Stimulated activated CD4-positive, alpha-beta T cell treated with anti-CD3 and anti-CD28 coated beads, Interleukin-15, amount 100 ng/mL, for 24 hours (primary cell): ENCODE measurements at regions not wholly inside any gene's neighbourhood (a gene's known extent, or its start where the extent isn't known, plus 50 kb on each side); places are given as distances from the start of the nearest gene placed in this dataset.

Experiments used
- DNase-seq: peaks from one replicate; pipeline ENCODE4 v3.0.0-alpha.2; 2020

GRCh38 chr13:109393045-109393444, 393.3 kb downstream of the IRS2 start:
- DNase-seq: no peak

DNA sequence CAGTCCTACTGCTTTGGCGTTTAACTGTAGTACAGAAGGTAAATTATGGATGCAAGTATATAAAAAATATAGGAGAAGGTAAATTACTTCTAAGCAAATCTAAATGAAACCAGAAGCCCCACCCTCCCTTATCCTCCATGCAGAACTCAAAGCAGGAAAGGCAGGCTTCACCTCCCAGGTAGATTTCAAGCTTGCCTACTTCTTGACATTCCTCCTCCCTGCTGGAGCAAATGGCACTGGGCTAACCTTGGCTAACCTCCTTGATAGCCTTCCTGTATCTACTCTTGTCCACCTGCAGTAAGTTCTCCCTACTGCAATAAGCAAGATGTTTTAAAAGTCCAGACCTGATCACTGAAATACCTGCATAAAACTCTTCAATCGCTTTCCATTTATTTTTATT, 396.0 kb downstream of the IRS2 start:
- no peak for DNase-seq

- no peak for DNase-seq
These were observed 396.5 kb downstream of the IRS2 start for GRCh38 chr13:109389892-109390345.

GRCh38 chr13:109389456-109389855, 396.9 kb downstream of the IRS2 start:
- DNase-seq: no peak

DNA sequence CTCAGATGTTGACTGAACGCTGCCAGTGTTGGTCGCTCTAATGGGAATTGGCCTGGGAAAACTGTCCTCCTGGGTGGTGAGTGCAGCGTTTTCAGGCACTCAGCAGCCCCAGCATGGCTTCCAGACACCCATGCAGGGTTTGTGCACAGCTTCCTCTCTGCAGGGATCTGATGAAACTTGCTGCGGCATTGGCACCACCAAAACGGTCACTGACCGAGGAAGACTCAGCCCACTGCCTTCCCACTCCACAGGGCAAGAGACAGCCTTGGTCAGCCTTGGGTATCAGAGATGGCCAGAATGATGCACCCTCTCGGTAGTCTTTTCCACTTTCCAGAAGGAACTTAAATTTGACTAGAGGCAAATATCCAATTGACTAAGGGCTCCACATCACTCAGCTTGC, 398.9 kb downstream of the IRS2 start:
- DNase-seq: no peak

- no peak for DNase-seq
These were observed 401.2 kb downstream of the IRS2 start for GRCh38 chr13:109385242-109385560.

DNA sequence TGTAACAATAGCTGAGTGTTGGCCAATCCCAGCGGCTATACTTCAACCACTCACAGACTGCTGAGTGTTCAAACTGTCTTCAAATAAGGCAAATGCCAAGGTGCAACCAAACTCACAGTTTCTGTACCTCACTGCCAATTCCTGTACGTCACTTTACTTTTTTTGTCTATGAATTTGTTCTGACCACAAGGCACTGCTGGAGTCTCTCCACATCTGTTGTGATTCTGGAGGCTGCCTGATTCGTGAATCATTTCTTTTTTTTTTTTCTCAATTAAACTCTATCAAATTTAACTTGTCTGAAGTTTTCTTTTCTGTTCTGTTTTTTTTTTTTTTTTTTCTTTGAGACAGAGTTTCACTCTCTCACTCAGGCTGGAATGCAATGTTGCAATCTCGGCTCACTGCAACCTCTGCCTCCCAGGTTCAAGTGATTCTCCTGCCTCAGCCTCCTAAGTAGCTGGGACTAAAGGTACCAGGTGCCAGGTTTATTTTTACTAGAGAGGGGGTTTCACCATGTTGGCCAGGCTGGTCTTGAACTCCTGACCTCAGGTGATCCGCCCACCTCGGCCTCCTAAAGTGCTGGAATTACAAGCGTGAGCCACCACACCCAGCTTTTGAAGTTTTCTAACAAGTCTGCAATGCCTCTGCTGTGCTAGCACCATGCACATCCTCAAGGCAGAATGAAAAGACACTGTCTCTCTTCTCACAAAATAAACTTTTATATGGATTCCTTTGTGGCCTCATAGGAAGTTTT, 401.7 kb downstream of the IRS2 start:
- no peak for DNase-seq

DNA sequence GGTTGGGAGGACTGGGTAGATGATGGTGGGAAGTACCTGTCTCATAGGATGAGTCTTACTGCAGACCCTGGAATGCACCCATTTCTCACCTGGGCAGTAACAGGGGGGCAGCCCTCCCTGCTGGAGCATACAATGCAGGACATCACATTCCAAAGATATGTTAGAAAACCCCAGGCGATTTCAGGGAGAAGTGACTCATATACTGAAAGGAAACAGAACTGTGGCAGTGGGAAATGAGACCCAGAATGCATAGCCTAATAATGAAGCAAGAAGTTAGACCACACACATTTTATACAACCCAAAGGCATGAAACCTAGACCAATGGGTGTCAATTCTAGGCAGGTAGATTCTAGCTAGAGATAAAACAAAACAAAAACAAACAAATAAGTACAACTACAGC, 402.7 kb downstream of the IRS2 start:
- no peak for DNase-seq

DNA sequence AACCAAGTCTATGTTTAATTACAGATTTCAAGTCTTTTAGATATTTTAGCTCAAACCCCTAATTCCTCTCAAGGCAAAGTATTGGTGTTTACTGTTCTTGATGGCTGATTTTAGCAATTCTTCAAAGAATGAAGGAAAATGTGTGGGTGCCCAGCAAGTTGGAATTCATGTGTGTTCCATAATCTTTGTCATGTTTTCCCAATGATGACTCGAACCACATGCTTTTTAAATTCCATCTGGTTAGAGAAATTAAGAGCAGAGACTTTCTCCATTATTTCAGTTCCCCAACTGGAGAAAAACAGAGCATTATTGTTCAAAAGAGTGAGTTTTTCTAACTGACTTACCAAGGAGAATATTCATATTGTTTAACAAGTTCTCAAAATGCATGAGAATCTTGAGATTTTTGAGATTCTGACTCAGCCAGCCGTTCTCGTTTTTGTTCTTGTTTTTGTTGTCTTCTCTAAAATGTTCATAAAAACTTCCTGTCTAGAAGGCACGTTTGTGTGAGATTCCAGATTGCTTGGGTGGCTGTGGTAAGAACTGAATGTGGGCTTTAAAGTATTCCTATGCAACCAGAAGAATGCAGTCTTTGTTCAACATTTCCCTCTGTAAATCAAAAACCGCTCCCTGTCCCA, 404.7 kb downstream of the IRS2 start:
- no peak for DNase-seq

DNA sequence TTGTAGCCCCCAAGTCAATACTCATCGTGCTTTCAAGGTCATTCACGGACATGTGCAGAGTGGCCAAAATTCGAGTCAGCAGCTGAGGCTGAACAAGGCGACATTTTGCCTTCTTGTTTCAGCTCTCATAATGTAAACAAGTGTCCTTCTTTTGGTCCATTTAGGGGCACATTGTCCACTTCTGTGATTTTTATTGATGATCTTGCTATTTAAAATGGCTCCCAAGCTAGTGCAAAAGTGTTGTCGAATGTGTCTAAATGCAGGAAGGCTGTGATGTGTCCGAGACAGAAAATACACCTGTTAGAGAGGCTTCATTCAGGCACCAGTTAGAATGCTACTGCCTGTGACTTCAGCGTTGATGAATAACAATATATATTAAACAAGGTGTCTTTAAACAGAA, 405.9 kb downstream of the IRS2 start:
- DNase-seq: no peak

- DNase-seq: no peak
These were observed 406.5 kb downstream of the IRS2 start for GRCh38 chr13:109379930-109380329.

DNA sequence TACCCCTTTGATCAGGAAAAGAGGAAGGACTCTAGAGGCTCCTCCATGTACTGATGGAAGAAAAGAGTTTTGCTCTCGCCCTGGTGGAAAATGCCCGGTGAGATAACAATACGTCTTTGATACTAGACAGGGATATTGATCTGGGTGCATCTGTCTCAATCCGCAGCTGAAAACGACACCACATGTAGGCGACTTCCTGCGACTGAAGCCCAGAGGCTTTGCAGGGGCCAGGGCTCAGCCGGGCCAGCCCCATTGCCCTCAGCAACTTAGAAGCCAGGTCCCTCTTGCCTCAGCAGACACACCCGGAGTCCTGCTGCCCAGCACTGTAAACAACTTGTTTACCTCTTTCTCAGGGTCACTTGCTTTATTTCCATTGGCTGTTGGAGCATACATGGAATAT, 409.4 kb downstream of the IRS2 start:
- DNase-seq: no peak

GRCh38 chr13:109374609-109375200, 411.7 kb downstream of the IRS2 start:
- DNase-seq: no peak

- no peak for DNase-seq
These were observed 413.7 kb downstream of the IRS2 start for GRCh38 chr13:109372666-109373065.

- no peak for DNase-seq
These were observed 415.3 kb downstream of the IRS2 start for GRCh38 chr13:109371066-109371465.

DNA sequence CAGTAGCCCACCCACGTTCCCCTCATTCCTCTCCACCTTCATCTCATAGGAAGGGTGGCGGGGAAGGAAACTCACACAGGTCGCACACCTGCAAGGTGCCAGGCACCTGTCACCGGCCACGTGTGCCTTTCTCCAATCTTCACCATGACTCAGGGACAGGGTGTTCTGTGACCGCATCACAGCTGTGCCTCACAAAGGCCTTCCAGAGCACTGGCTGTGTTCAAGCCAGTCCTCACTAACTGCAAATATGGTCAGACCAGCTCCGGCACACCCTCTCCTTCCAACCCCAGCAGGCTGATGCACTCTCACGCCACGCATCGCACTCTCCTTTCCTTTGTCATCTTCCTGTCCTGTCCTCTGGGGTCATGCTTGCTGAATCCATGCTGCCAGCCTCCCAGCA, 415.9 kb downstream of the IRS2 start:
- DNase-seq: no peak

DNA sequence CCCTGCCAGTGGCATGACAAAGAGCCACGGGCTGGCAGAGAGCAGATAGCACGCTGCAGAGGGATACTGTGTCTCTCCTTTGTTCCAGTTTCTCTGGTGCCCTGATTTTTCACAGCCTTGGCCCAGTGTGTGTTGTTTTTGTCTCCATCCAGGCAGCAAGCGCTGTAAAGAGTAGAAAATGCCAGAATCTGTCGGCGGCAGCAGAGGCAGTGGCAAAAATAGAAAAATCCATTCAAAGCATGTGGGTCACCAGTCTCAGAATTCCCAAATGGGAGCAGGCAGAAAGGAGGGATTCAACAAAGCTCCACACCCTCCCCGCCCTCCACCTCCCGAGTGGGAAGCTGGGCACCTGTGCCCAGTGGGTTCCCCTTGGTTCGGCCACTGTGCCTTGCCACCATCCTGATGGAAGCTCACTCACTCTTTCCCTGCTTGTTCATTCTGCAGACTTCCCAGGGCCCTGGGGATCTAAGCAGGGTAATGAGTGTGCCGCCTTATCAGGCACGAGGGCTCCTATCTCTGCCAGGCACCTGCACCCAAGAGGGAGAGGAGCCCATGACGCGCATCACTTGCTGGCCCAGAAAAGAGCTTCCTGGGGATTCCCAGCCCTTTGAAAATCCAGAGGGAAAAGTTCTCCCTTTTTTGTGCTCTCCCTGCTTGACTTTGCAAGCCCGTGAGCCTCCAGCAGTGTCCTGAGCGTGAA, 416.9 kb downstream of the IRS2 start:
- DNase-seq: no peak

DNA sequence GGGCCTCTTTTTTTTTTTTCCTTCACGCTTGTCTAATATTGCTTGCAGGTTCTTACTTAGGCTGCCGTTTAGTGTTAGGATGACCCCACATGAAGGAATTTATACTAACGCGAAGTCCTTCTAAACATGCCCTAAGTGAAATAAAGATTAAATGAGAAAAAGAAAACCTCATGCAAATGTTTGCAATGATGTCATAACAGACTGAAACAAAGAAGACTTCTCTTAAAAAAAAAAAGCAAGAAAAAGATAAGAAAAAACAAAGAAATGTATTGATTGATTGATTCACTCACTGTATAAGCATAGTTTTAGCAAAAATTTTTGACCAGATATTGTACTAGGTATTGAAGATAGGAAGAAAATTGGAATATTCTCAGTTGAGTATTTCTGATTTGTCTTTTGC, 418.2 kb downstream of the IRS2 start:
- DNase-seq: no peak

- no peak for DNase-seq
These were observed 419.9 kb downstream of the IRS2 start for GRCh38 chr13:109366525-109366924.

DNA sequence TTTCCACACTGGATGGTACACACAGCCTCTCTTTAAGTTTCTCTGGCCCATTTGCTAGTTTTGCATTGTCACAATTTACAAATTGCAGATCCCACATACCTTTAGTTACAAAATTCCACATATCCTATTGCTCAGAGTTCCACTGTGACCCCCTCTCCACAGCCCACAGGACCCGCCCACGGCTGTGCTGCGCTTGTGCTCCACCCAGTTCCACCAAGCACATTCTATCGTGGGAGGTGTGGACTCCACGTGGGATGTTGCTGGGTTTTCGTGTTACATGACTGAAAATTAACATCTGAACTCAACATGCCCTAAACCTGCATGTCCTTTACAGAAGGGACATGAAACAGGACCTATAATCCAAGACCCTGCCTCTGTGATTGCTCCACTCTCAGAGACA, 423.0 kb downstream of the IRS2 start:
- no peak for DNase-seq

GRCh38 chr13:109362616-109363015, 423.8 kb downstream of the IRS2 start:
- no peak for DNase-seq

DNA sequence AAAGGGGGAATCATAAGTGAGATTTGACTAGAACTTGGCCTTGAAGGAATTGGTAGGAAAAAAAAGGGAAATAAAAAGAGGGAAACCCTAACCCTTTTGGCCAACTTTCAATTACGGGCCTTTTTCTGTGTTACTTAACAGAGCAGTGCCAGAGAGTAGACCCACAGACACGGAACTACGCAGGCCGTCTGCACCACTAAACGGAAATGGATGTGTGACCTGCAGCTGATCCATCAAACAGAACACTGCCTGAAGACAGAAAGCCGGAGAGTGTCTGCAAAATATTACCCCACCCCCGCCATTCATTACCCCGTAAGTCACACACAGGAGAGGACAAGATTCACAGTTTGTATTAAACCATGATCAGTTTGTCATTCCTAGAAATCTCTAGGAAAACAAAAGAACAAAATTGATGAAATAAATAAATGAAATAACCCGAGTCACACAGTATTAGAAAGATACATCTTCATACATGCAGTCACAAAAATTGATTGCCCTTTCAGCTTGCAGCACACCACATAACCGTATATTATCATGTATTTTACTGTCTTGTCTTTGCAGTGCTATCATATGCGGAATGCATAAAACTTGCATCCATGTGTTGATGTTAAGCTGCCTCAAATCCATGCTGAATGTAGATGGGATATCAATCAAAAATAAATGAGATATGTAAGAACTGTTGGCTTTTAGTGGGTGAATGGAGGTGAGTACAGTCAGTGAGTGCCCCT, 424.7 kb downstream of the IRS2 start:
- no peak for DNase-seq
